ENCODE measurements at regions not wholly inside any gene's neighbourhood (a gene's known extent, or its start where the extent isn't known, plus 50 kb on each side); places are given as distances from the start of the nearest gene placed in this dataset.

- no peak overlapping the region for H3K27ac ChIP-seq (ENCODE audit: low read depth, low read length)
- no peak overlapping the region for H3K4me2 ChIP-seq (ENCODE audit: low read length)
- no peak overlapping the region for H3K4me3 ChIP-seq (replicated peaks in 1 of 2; ENCODE audit: low read depth in 1 of 2, low read length in 2 of 2)
- DNase-seq (ENCODE audit: low read depth, low spot score): no peak
- H3K9me3 ChIP-seq (ENCODE audit: control insufficient read depth in 1 of 2, insufficient read depth in 1 of 2, low read depth in 1 of 2, low read length in 2 of 2): no peaks in the 10 kb centered on the region
- ChIA-PET RAD21 (ENCODE audit: low non-redundant PET in 1 of 2, low total read pairs in 2 of 2, uncharacterized antibody in 2 of 2, unreplicated experiment in 2 of 2) (no interaction called here), CTCF (no interaction called here), POLR2A (no interaction called here)
- no peak overlapping the region for H2AFZ ChIP-seq (ENCODE audit: low read depth, low read length, poor library complexity, severe bottlenecking)
- intact Hi-C loops (cut with micrococcal nuclease): no loop called here
- H3K27me3 ChIP-seq (ENCODE audit: insufficient read depth, low read length): peaks cover 2% of the 10 kb centered on the region; the same call in 1 of the 2 replicates
- no peaks in the 10 kb centered on the region for H3K36me3 ChIP-seq (ENCODE audit: control insufficient read depth in 1 of 2, insufficient read depth in 2 of 2, low read length in 2 of 2)
- H3K9ac ChIP-seq (ENCODE audit: low read length): no peak overlapping the region
- no peak for ATAC-seq
- no peak for TF ChIP-seq ZBTB33 (IDR thresholded peaks at IDR 0.05; ENCODE audit: extremely low read depth, insufficient replicate concordance, low read length)
- no peaks in the 10 kb centered on the region for H4K20me1 ChIP-seq (ENCODE audit: insufficient read depth)
- no peaks in the 10 kb centered on the region for H3K79me2 ChIP-seq (ENCODE audit: insufficient read depth, low read length)
- BruUV-seq (replicated peaks): no TSS peak
- no peaks in the 10 kb centered on the region for H3K4me1 ChIP-seq (ENCODE audit: control insufficient read depth in 1 of 2, insufficient read depth in 2 of 2, low read length in 2 of 2)
- no peaks in the 10 kb centered on the region for H3K9me2 ChIP-seq (ENCODE audit: insufficient read depth)
Measured at GRCh38 chr3:150077107-150077506, 106.4 kb upstream of the PFN2 start.

GRCh38 chr3:150076443-150076842 lies 105.7 kb upstream of the PFN2 start:
- RAD21 ChIA-PET (ENCODE audit: low non-redundant PET in 1 of 2, low total read pairs in 2 of 2, uncharacterized antibody in 2 of 2, unreplicated experiment in 2 of 2): no interaction called here
- no peaks in the 10 kb centered on the region for H3K36me3 ChIP-seq (ENCODE audit: control insufficient read depth in 1 of 2, insufficient read depth in 2 of 2, low read length in 2 of 2)
- CTCF ChIA-PET: no interaction called here
- ATAC-seq: no peak
- POLR2A ChIA-PET: no interaction called here
- H3K79me2 ChIP-seq (ENCODE audit: insufficient read depth, low read length): no peaks in the 10 kb centered on the region
- TF ChIP-seq MAX (IDR thresholded peaks at IDR 0.05) (no peak), SP1 (IDR thresholded peaks at IDR 0.05; ENCODE audit: low read depth) (no peak), CBX3 (IDR thresholded peaks at IDR 0.05; ENCODE audit: low read depth) (no peak), SRF (IDR thresholded peaks at IDR 0.05; ENCODE audit: low read depth) (no peak), JUND (IDR thresholded peaks at IDR 0.05) (no peak), EGR1 (IDR thresholded peaks at IDR 0.05; ENCODE audit: low read depth) (no peak), RAD21 (IDR thresholded peaks at IDR 0.05; ENCODE audit: low read depth) (no peak), EZH2phosphoT487 (IDR thresholded peaks at IDR 0.05; ENCODE audit: borderline replicate concordance) (no peak), CTCF (IDR thresholded peaks at IDR 0.05 in 2 of 3, conservative IDR thresholded peaks at IDR 0.05 in 1 of 3; ENCODE audit: borderline replicate concordance in 1 of 3, insufficient read depth in 1 of 3, low read depth in 2 of 3, low read length in 2 of 3) (no peak), ELF1 (IDR thresholded peaks at IDR 0.05; ENCODE audit: borderline replicate concordance, low read depth) (no peak), FOSL1 (IDR thresholded peaks at IDR 0.05; ENCODE audit: low read depth) (no peak), SIN3A (IDR thresholded peaks at IDR 0.05; ENCODE audit: low read depth) (no peak), ATF3 (IDR thresholded peaks at IDR 0.05) (no peak), EZH2 (IDR thresholded peaks at IDR 0.05) (no peak), POLR2A (IDR thresholded peaks at IDR 0.05; ENCODE audit: borderline replicate concordance, extremely low read depth, insufficient read depth, insufficient read length) (no peak), POLR2AphosphoS5 (IDR thresholded peaks at IDR 0.05; ENCODE audit: low read depth, low read length) (no peak), ZNF274 (IDR thresholded peaks at IDR 0.05; ENCODE audit: low read depth, low read length) (no peak)
- H3K27ac ChIP-seq (ENCODE audit: low read depth, low read length): no peak overlapping the region
- H3K27me3 ChIP-seq (ENCODE audit: insufficient read depth, low read length): peaks cover 8% of the 10 kb centered on the region; the same call in 1 of the 2 replicates
- no peak overlapping the region for H3K9ac ChIP-seq (ENCODE audit: low read length)
- intact Hi-C loops (cut with micrococcal nuclease): no loop called here
- no peaks in the 10 kb centered on the region for H3K4me1 ChIP-seq (ENCODE audit: control insufficient read depth in 1 of 2, insufficient read depth in 2 of 2, low read length in 2 of 2)
- no peak overlapping the region for H2AFZ ChIP-seq (ENCODE audit: low read depth, low read length, poor library complexity, severe bottlenecking)
- H4K20me1 ChIP-seq (ENCODE audit: insufficient read depth): no peaks in the 10 kb centered on the region
- no TSS peak for BruUV-seq (replicated peaks)
- H3K4me3 ChIP-seq (replicated peaks in 1 of 2; ENCODE audit: low read depth in 1 of 2, low read length in 2 of 2): no peak overlapping the region
- H3K9me2 ChIP-seq (ENCODE audit: insufficient read depth): no peaks in the 10 kb centered on the region
- no peaks in the 10 kb centered on the region for H3K9me3 ChIP-seq (ENCODE audit: control insufficient read depth in 1 of 2, insufficient read depth in 1 of 2, low read depth in 1 of 2, low read length in 2 of 2)
- H3K4me2 ChIP-seq (ENCODE audit: low read length): no peak overlapping the region
- no peak for DNase-seq (ENCODE audit: low read depth, low spot score)

Data from HCT116 (cell line).